GM10266 (cell line): ENCODE measurements at regions not wholly inside any gene's neighbourhood (a gene's known extent, or its start where the extent isn't known, plus 50 kb on each side); places are given as distances from the start of the nearest gene placed in this dataset.

Experiments used
- DNase-seq: peaks from one replicate; pipeline ENCODE4 v3.0.0; 2012; ENCODE audit errors: extremely low spot score
- CTCF ChIP-seq: IDR thresholded peaks from 2 replicates; pipeline ENCODE4 v1.5.1; 2012; ENCODE audit warnings: mild to moderate bottlenecking, low read depth; ENCODE audit not compliant: control insufficient read depth, insufficient read depth; ENCODE audit errors: missing control alignments

- TF ChIP-seq CTCF = no peak
Observed at GRCh38 chr10:111455776-111456426, 379.1 kb downstream of the ADRA2A start.

GRCh38 chr10:111458256-111458655 lies 381.4 kb downstream of the ADRA2A start:
- TF ChIP-seq CTCF = no peak
- no peak for DNase-seq

More at GRCh38 chr10:111455776-111456426, 379.1 kb downstream of the ADRA2A start:
- no peak for DNase-seq

- TF ChIP-seq CTCF = no peak
- DNase-seq = no peak
Observed at GRCh38 chr10:111459967-111460366, 383.1 kb downstream of the ADRA2A start.

- TF ChIP-seq CTCF = no peak
- no peak for DNase-seq
Observed at GRCh38 chr10:111472445-111472844, 395.6 kb downstream of the ADRA2A start.

- no peak for DNase-seq
- TF ChIP-seq CTCF = no peak
Observed at GRCh38 chr10:111473361-111473760, 396.5 kb downstream of the ADRA2A start.

GRCh38 chr10:111474786-111475185 lies 398.0 kb downstream of the ADRA2A start:
- DNase-seq = no peak
- TF ChIP-seq CTCF = no peak

- no peak for TF ChIP-seq CTCF
- no peak for DNase-seq
Observed at GRCh38 chr10:111475720-111476119, 398.9 kb downstream of the ADRA2A start.
